ENCODE measurements at regions not wholly inside any gene's neighbourhood (a gene's known extent, or its start where the extent isn't known, plus 50 kb on each side); places are given as distances from the start of the nearest gene placed in this dataset.

DNA sequence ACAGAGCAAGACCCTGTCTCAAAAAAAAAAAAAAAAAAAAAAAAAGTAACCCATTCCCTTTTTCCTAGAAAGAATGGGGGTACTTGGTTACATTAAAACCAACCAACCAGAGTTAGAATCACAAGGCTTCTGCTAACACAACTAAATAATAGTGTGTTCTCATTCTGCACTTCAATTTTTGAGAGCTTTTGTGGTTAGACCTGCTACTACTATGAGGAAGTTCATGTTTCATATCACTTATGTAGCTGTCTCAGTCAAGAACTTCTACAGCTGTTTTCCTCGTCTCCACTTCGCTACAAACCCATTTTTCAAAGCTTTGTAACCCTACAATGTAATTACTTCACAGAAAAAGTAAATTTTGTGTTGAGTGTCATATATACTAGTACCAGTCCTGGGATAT is 58.3 kb downstream of the PDHA2 start:
- DNase-seq (ENCODE audit: low spot score), result no peak
- TF ChIP-seq, protein P1, sequence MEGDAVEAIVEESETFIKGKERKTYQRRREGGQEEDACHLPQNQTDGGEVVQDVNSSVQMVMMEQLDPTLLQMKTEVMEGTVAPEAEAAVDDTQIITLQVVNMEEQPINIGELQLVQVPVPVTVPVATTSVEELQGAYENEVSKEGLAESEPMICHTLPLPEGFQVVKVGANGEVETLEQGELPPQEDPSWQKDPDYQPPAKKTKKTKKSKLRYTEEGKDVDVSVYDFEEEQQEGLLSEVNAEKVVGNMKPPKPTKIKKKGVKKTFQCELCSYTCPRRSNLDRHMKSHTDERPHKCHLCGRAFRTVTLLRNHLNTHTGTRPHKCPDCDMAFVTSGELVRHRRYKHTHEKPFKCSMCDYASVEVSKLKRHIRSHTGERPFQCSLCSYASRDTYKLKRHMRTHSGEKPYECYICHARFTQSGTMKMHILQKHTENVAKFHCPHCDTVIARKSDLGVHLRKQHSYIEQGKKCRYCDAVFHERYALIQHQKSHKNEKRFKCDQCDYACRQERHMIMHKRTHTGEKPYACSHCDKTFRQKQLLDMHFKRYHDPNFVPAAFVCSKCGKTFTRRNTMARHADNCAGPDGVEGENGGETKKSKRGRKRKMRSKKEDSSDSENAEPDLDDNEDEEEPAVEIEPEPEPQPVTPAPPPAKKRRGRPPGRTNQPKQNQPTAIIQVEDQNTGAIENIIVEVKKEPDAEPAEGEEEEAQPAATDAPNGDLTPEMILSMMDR (IDR thresholded peaks at IDR 0.05; ENCODE audit: borderline replicate concordance, control extremely low read depth, extremely low read depth, insufficient read depth, missing control alignments), result no peak
- in situ Hi-C loops (cut with MboI; ENCODE audit: low sequenced_read_pairs, unreplicated experiment), result no loop called here

DNA sequence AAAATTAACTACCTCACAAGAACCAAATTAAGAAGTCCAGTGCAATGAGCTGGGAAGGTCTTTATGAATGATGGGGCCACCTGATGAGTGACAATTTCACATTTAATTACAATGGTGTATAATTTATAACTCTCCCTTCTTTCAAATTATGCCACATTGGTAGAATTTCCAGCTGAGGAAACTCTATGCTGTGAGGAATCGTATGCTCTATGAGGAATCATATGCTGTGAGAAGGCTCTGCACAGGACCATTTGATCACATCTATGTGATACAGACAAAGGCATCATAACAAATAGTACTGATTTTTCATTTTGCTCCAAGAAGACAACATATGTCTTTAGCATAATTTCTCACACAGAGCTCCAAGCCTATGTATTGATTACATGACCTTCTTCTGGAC is 69.3 kb downstream of the PDHA2 start:
- in situ Hi-C loops (cut with MboI; ENCODE audit: low sequenced_read_pairs, unreplicated experiment), result no loop called here
- no peak for DNase-seq (ENCODE audit: low spot score)
- TF ChIP-seq, protein P1 (IDR thresholded peaks at IDR 0.05; ENCODE audit: borderline replicate concordance, control extremely low read depth, extremely low read depth, insufficient read depth, missing control alignments), result no peak

- TF ChIP-seq, protein P1 (IDR thresholded peaks at IDR 0.05; ENCODE audit: borderline replicate concordance, control extremely low read depth, extremely low read depth, insufficient read depth, missing control alignments), result no peak
- in situ Hi-C loops (cut with MboI; ENCODE audit: low sequenced_read_pairs, unreplicated experiment), result no loop called here
- no peak for DNase-seq (ENCODE audit: low spot score)
Observed at GRCh38 chr4:95910749-95911148, 70.9 kb downstream of the PDHA2 start.

DNA sequence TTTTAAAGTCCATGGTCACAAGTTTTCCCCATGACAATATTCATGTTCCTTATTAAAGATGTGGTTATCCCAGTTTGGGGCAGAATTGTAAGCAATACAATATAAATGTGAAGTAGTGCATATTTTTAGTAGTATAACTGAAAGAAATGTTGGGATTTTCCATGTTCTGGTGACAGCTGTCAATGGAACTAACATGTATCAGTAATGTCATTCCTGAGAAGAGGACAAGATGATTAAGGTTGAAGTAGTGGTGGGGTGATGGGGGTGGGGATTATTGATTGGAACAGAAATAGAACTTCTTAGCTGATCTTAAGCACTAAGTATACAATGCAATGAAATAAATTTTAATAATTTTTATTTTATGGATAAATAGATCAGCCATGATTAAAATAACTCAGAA is 81.6 kb downstream of the PDHA2 start:
- no peak for DNase-seq (ENCODE audit: low spot score)
- TF ChIP-seq, protein P1 (IDR thresholded peaks at IDR 0.05; ENCODE audit: borderline replicate concordance, control extremely low read depth, extremely low read depth, insufficient read depth, missing control alignments), result no peak
- in situ Hi-C loops (cut with MboI; ENCODE audit: low sequenced_read_pairs, unreplicated experiment), result no loop called here

GRCh38 chr4:95929448-95930064 is 89.7 kb downstream of the PDHA2 start:
- DNase-seq (ENCODE audit: low spot score), result no peak
- in situ Hi-C loops (cut with MboI; ENCODE audit: low sequenced_read_pairs, unreplicated experiment), result no loop called here
- TF ChIP-seq, protein P1 (IDR thresholded peaks at IDR 0.05; ENCODE audit: borderline replicate concordance, control extremely low read depth, extremely low read depth, insufficient read depth, missing control alignments), result no peak

DNA sequence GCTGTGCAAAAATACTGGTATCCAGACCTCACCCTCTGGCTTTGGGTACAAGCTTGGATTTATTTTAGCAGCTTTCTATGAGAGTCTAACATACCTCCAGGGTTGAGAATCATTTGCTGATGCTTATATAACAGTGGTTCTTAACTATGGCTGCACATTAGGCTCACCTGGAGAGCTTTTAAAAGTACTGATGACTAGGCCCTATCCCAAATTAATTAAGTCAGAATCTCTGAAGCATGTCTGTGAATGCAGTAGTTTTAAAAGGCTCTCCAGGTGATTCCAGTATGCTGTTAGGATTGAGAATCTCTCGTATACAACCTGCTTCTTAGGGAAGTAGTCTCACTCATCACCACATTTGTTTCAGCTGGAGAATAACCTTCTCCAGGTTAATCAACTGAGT is 99.2 kb downstream of the PDHA2 start:
- in situ Hi-C loops (cut with MboI; ENCODE audit: low sequenced_read_pairs, unreplicated experiment), result no loop called here
- TF ChIP-seq, protein P1 (IDR thresholded peaks at IDR 0.05; ENCODE audit: borderline replicate concordance, control extremely low read depth, extremely low read depth, insufficient read depth, missing control alignments), result no peak
- no peak for DNase-seq (ENCODE audit: low spot score)

All from GM13976 (cell line).